ENCODE measurements at regions not wholly inside any gene's neighbourhood (a gene's known extent, or its start where the extent isn't known, plus 50 kb on each side); places are given as distances from the start of the nearest gene placed in this dataset.

DNA sequence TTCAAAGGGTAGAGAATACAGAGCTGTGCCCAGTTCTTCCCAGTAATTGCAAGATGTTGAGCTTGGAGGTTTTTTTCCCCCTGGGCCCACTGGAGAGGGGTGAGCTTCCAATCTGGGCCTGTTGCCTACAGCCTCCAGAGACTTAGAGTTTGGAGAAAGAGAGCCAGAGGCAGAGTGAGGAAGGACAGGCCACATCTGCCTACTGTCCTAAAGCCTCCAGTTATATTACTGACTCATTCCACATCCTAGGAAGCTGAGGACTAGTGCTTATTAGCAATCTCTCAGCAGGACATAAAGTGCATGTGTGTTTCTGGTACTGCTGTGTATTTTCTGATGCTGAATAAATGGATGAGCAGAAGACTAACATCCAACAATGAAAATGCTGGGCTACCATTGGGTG, 181.0 kb upstream of the MAMLD1 start:
- TF ChIP-seq, protein P1, sequence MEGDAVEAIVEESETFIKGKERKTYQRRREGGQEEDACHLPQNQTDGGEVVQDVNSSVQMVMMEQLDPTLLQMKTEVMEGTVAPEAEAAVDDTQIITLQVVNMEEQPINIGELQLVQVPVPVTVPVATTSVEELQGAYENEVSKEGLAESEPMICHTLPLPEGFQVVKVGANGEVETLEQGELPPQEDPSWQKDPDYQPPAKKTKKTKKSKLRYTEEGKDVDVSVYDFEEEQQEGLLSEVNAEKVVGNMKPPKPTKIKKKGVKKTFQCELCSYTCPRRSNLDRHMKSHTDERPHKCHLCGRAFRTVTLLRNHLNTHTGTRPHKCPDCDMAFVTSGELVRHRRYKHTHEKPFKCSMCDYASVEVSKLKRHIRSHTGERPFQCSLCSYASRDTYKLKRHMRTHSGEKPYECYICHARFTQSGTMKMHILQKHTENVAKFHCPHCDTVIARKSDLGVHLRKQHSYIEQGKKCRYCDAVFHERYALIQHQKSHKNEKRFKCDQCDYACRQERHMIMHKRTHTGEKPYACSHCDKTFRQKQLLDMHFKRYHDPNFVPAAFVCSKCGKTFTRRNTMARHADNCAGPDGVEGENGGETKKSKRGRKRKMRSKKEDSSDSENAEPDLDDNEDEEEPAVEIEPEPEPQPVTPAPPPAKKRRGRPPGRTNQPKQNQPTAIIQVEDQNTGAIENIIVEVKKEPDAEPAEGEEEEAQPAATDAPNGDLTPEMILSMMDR (conservative IDR thresholded peaks at IDR 0.05) = no peak
- TF ChIP-seq ZFX (IDR thresholded peaks at IDR 0.05) = no peak
- H3K27ac ChIP-seq = no peak overlapping the region

DNA sequence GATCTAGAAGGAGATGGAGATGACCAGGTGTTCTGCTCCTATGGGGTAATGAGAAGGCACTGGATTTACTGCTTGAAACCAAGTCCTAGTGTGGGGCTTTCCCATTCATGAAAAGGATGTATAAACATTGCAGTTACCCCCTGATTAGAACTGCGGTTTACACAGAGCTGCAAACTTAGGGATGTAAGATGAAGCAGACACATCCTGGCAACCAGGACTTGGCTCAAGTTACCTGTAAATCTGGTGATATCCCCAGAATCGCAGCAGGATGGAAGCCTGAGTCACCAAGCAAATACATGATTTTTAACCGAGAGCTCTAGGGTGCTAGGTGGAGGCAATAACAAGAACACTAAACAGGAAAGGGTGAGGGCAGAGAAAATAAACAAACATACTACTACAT, 178.6 kb upstream of the MAMLD1 start:
- H3K27ac ChIP-seq = no peak overlapping the region
- TF ChIP-seq, protein P1 (conservative IDR thresholded peaks at IDR 0.05) = no peak
- TF ChIP-seq ZFX (IDR thresholded peaks at IDR 0.05) = no peak

DNA sequence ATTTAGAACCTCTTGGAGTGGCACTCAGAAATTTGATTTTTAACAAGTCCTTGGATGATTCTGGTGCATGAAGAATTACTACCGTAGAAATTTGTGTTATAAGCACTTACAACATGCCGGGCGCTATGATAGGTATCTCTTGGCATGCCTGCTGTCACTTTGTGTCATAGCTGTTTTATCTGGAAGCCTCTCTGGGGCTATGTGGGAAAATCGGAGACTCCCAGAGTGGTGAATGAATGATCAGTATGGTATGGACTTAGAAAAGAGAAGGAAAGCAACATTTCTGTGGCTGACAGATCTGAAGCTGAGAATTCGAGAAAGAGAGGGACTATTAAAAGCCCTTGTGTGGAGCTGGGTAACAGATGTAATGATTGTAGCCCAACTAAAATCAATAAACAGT, 177.4 kb upstream of the MAMLD1 start:
- no peak overlapping the region for H3K27ac ChIP-seq
- TF ChIP-seq, protein P1 (conservative IDR thresholded peaks at IDR 0.05) = no peak
- no peak for TF ChIP-seq ZFX (IDR thresholded peaks at IDR 0.05)

DNA sequence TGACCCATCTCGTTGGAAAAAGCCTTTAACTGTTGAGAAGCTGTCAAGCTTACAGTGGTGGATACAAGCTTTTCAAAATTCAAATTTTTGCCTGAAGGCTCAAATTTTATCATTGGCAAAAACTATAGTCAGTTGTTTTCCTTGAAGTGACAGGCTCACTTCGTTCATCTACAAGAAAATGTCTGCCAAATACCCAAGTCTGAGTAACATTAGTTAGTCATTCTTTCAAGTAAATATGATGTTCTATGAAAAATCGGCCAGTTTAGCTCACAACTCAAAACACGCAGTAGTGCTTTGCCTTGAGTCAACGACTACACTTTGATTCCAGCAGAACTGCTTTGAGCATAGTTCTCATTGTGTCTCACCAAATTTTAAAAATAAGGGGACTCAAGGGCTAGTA, 170.3 kb upstream of the MAMLD1 start:
- TF ChIP-seq, protein P1 (conservative IDR thresholded peaks at IDR 0.05) = no peak
- TF ChIP-seq ZFX (IDR thresholded peaks at IDR 0.05) = no peak
- H3K27ac ChIP-seq = no peak overlapping the region

DNA sequence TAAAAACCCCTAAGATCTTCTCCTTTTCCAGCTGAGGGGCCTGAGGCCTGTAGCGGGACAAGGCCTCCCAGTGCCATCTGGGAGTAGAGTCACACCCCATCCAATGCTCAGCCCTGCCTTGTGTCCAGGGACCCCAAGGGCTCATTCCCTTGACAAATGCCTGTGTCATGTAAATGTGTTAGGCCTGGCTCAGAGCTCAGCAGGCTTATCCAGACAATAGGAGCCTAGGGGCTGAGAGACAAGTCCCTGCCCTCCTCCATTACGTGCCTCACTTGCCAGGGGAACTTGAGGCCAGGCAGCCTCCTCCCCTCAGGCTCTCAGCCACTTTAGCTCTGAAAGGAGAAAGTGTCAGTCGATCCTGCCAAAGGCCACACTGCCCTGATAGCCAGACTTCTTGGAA, 166.8 kb upstream of the MAMLD1 start:
- H3K27ac ChIP-seq = no peak overlapping the region
- no peak for TF ChIP-seq ZFX (IDR thresholded peaks at IDR 0.05)
- TF ChIP-seq, protein P1 (conservative IDR thresholded peaks at IDR 0.05) = no peak

DNA sequence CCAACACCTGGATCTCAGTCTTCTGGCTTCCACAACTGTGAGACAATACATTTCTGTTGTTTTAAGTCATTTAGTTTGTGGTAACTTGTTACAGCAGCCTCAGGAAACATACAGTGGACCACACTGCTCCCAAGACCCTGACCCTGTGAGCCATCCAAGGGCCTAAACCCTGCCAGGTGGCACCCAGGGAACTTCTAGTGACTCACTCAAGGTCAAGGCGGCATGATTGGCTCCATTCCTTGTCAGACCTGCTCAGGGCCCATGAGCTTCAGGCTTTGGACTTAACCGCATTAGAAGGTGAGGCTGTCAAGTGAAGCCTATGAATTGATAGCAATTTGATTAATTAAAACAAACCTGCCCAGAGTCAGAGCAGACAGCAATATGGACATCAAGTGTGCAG, 165.7 kb upstream of the MAMLD1 start:
- no peak overlapping the region for H3K27ac ChIP-seq
- no peak for TF ChIP-seq ZFX (IDR thresholded peaks at IDR 0.05)
- TF ChIP-seq, protein P1 (conservative IDR thresholded peaks at IDR 0.05) = no peak

DNA sequence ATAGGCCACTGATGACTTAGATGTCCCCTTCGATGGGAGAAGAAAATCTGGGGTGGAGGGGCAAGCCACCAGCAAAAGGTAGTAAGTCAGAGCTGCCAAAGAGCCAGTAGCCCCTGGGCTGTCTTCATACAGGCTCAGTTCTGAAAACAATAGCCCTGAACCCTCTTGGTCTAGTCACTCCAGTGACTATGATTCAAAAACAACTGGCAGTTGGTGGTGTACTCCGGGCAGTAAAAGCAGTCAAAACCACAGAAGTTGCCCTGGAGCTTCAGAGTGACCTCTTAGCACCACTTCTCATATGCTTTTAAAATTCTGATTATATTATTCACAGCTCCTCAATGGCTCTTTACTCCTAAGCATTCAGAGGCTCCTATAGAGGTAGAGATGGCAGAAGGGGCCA, 164.3 kb upstream of the MAMLD1 start:
- no peak for TF ChIP-seq ZFX (IDR thresholded peaks at IDR 0.05)
- TF ChIP-seq, protein P1 (conservative IDR thresholded peaks at IDR 0.05) = no peak
- no peak overlapping the region for H3K27ac ChIP-seq

Data from C4-2B (cell line).